B cell (primary cell): ENCODE measurements at regions not wholly inside any gene's neighbourhood (a gene's known extent, or its start where the extent isn't known, plus 50 kb on each side); places are given as distances from the start of the nearest gene placed in this dataset.

Source experiments
- ATAC-seq: fragments of 200-7000 bp; cut with Tn5 transposase; one replicate; pipeline ENCODE4 v1.10.0; 2021; ENCODE audit warnings: low read depth, mild to moderate bottlenecking, moderate number of reproducible peaks, moderate library complexity
- CTCF ChIA-PET: fragments of 350-600 bp; sonication (Branson Sonifier 250); formaldehyde crosslinking; loops from one replicate; lab custom pipeline; 2021; ENCODE audit warnings: antibody characterized with exemption, inconsistent platforms; lab: Charles Lee
- POLR2A ChIA-PET: fragments of 350-600 bp; sonication (Branson Sonifier 250); formaldehyde crosslinking; loops from one replicate; lab custom pipeline; 2021; ENCODE audit warnings: antibody characterized with exemption; lab: Charles Lee
- DNase-seq: peaks from one replicate; pipeline ENCODE4 v3.0.0; 2013
- H2AFZ ChIP-seq: 2 replicates; pipeline ENCODE4 v1.6.1; 2012; ENCODE audit warnings: mild to moderate bottlenecking, low read depth, low read length; ENCODE audit not compliant: insufficient read depth, poor library complexity, severe bottlenecking
- H3K27ac ChIP-seq, 2 donors: 1 replicate in 1 of 2; 2 replicates in 1 of 2; pipeline ENCODE4 v1.5.1; 2012 to 2013; ENCODE audit warnings: low read length in 2 of 2, mild to moderate bottlenecking in 2 of 2, moderate library complexity in 1 of 2
- H3K27me3 ChIP-seq, 4 experiments: fragments of 200-600 bp in 1 of 4; sonication (generic) in 1 of 4; replicated peaks in 1 of 4; 1 replicate in 2 of 4; 2 replicates in 2 of 4; pipeline versions ENCODE4 v1.6.1 to v1.7.0; 2013 to 2016; ENCODE audit warnings: low read length in 3 of 4, mild to moderate bottlenecking in 2 of 4, mixed read lengths in 1 of 4, moderate library complexity in 1 of 4; ENCODE audit not compliant: insufficient read depth in 4 of 4, control insufficient read depth in 3 of 4; ENCODE audit errors: control extremely low read depth in 1 of 4
- H3K36me3 ChIP-seq, 2 experiments: replicated peaks in 1 of 2; 1 replicate in 1 of 2; 2 replicates in 1 of 2; pipeline versions ENCODE4 v1.6.1 to v1.7.1; 2013; ENCODE audit warnings: low read length in 1 of 2; ENCODE audit not compliant: insufficient read depth in 2 of 2, control insufficient read depth in 1 of 2; ENCODE audit errors: control extremely low read depth in 1 of 2, extremely low read depth in 1 of 2
- H3K4me1 ChIP-seq, 2 donors: fragments of 200-600 bp in 1 of 2; sonication (generic) in 1 of 2; 1 replicate in 1 of 2; 2 replicates in 1 of 2; pipeline versions ENCODE4 v1.5.1 to v1.6.1; 2013 to 2017; ENCODE audit warnings: low read length in 2 of 2; ENCODE audit not compliant: control insufficient read depth in 2 of 2, insufficient read depth in 2 of 2
- H3K4me2 ChIP-seq: replicated peaks from 2 replicates; pipeline ENCODE3; 2012; ENCODE audit warnings: mild to moderate bottlenecking, low read depth, low read length; ENCODE audit not compliant: poor library complexity, severe bottlenecking
- H3K4me3 ChIP-seq, 5 experiments: fragments of 200-600 bp in 1 of 5; sonication (generic) in 1 of 5; 1 replicate in 3 of 5; 2 replicates in 2 of 5; pipeline versions ENCODE4 v1.5.1 to v1.7.0; 2011 to 2016; ENCODE audit warnings: low read length in 4 of 5, mild to moderate bottlenecking in 4 of 5, low read depth in 2 of 5, control low read depth in 1 of 5, moderate library complexity in 1 of 5; ENCODE audit not compliant: insufficient read depth in 1 of 5; ENCODE audit errors: control extremely low read depth in 1 of 5, extremely low read depth in 1 of 5
- H3K79me2 ChIP-seq: fragments of 200-600 bp; sonication (generic); one replicate; pipeline ENCODE4 v1.6.0; 2016; ENCODE audit warnings: low read length; ENCODE audit not compliant: control insufficient read depth, insufficient read depth
- H3K9ac ChIP-seq: fragments of 200-600 bp; sonication (generic); 2 replicates; pipeline ENCODE4 v1.6.1; 2017; ENCODE audit warnings: mild to moderate bottlenecking, low read length, moderate library complexity
- H3K9me3 ChIP-seq, 3 donors: one replicate each; pipeline versions ENCODE4 v1.6.1 to v1.7.1; 2013; ENCODE audit warnings: low read length in 2 of 3; ENCODE audit not compliant: control insufficient read depth in 2 of 3, insufficient read depth in 1 of 3; ENCODE audit errors: control extremely low read depth in 1 of 3
- H4K20me1 ChIP-seq: 2 replicates; pipeline ENCODE4 v1.6.0; 2012; ENCODE audit warnings: mild to moderate bottlenecking, low read length; ENCODE audit not compliant: insufficient read depth, control insufficient read depth, poor library complexity, severe bottlenecking
- H3K27ac Mint-ChIP-seq: one replicate; pipeline ENCODE4 v1.8.0; 2021; ENCODE audit warnings: mixed read lengths
- H3K27me3 Mint-ChIP-seq: one replicate; pipeline ENCODE4 v1.8.0; 2021; ENCODE audit warnings: mixed read lengths
- H3K4me1 Mint-ChIP-seq: one replicate; pipeline ENCODE4 v1.8.0; 2021; ENCODE audit warnings: mixed read lengths
- H3K4me3 Mint-ChIP-seq: one replicate; pipeline ENCODE4 v1.8.0; 2021; ENCODE audit warnings: mixed read lengths
- H3K9me3 Mint-ChIP-seq: one replicate; pipeline ENCODE4 v1.8.0; 2022; ENCODE audit warnings: mixed read lengths; ENCODE audit not compliant: insufficient read depth
- CTCF ChIP-seq: fragments of 200-600 bp; IDR thresholded peaks from one replicate; pipeline ENCODE4 v1.8.0; 2022; ENCODE audit warnings: antibody characterized with exemption, mild to moderate bottlenecking
- EZH2 ChIP-seq: IDR thresholded peaks from 2 replicates; pipeline ENCODE4 v1.6.1; 2012; ENCODE audit warnings: borderline replicate concordance, low read depth, mild to moderate bottlenecking, moderate library complexity, low read length; ENCODE audit not compliant: insufficient read depth, poor library complexity, severe bottlenecking
- WGBS: methylation state at CpG from one replicate; pipeline ENCODE4 v1.1.5; 2013; ENCODE audit warnings: missing lambda C conversion rate; ENCODE audit not compliant: insufficient coverage; 5-methylcytosine and 5-hydroxymethylcytosine counted together
- intact Hi-C: fragments of 100-400 bp; cut with micrococcal nuclease; formaldehyde crosslinking; loops from one replicate; pipeline ENCODE4 v1.10.0; 2022

DNA sequence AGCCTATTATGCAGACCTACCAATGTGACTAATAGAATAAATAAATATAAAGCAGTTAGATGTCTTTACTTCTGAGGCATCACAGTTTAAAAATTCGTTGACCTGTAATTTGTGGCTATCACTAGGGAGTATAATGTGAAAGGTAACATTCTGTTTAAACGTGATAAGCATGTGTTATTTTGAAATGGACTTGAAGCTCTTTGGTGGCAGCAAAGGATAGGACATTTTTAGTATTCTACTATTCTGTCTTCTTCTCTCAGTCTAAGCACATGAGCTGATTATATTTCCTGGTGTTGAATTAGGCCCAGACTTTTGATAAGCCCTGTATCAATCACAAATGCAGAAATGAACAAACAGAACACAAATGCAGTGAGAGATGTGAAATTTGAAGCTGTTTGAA is 974.0 kb upstream of the CDH10 start:
- ChIA-PET CTCF (no interaction called here), POLR2A (no interaction called here)
- no peaks in the 10 kb centered on the region for H3K4me1 ChIP-seq
- H4K20me1 ChIP-seq: no peaks in the 10 kb centered on the region
- H3K4me1 Mint-ChIP-seq: no peaks in the 10 kb centered on the region
- H3K4me2 ChIP-seq: no peak overlapping the region
- no peaks in the 10 kb centered on the region for H3K36me3 ChIP-seq
- H3K27me3 Mint-ChIP-seq: no peaks in the 10 kb centered on the region
- TF ChIP-seq CTCF (no peak), EZH2 (no peak)
- H3K27ac ChIP-seq: no peak overlapping the region
- intact Hi-C loops: no loop called here
- H3K9me3 Mint-ChIP-seq: peaks cover 3% of the 10 kb centered on the region
- no peak overlapping the region for H3K9ac ChIP-seq
- DNase-seq: no peak
- ATAC-seq: no peak
- no peaks in the 10 kb centered on the region for H3K79me2 ChIP-seq
- no peak overlapping the region for H3K4me3 Mint-ChIP-seq
- H2AFZ ChIP-seq: no peak overlapping the region
- H3K9me3 ChIP-seq: peaks cover 0 to 13% (median 0%) of the 10 kb centered on the region in 3 donors
- H3K27ac Mint-ChIP-seq: no peak overlapping the region
- H3K27me3 ChIP-seq: no peaks in the 10 kb centered on the region
- no CpG with 5 or more reads among the region's 2 CpGs for WGBS
- H3K4me3 ChIP-seq: no peak overlapping the region

- CTCF ChIA-PET: no interaction called here
- Mint-ChIP-seq H3K9me3 (peaks cover 3% of the 10 kb centered on the region), H3K27me3 (no peaks in the 10 kb centered on the region), H3K4me3 (no peak overlapping the region), H3K4me1 (no peaks in the 10 kb centered on the region), H3K27ac (no peak overlapping the region)
- Histone ChIP-seq H3K9ac (no peak overlapping the region), H3K27ac (no peak overlapping the region), H3K36me3 (no peaks in the 10 kb centered on the region), H3K27me3 (no peaks in the 10 kb centered on the region), H4K20me1 (no peaks in the 10 kb centered on the region), H3K79me2 (no peaks in the 10 kb centered on the region), H3K4me1 (no peaks in the 10 kb centered on the region), H3K4me2 (no peak overlapping the region), H3K4me3 (no peak overlapping the region), H3K9me3 (peaks cover 0 to 19% (median 4%) of the 10 kb centered on the region in 3 donors), H2AFZ (no peak overlapping the region)
- DNase-seq: no peak
- POLR2A ChIA-PET: no interaction called here
- TF ChIP-seq CTCF: no peak
- TF ChIP-seq EZH2: no peak
- intact Hi-C loops: no loop called here
- WGBS: 98% methylated on average over 22 of the region's 22 CpGs
- ATAC-seq: no peak
These were observed 969.7 kb upstream of the CDH10 start for GRCh38 chr5:25614466-25614865.
